B cell (primary cell): ENCODE measurements at regions not wholly inside any gene's neighbourhood (a gene's known extent, or its start where the extent isn't known, plus 50 kb on each side); places are given as distances from the start of the nearest gene placed in this dataset.

Experiments
- CTCF ChIP-seq: fragments of 200-600 bp; IDR thresholded peaks from one replicate; pipeline ENCODE4 v1.8.0; 2022; ENCODE audit warnings: antibody characterized with exemption, mild to moderate bottlenecking
- EZH2 ChIP-seq: IDR thresholded peaks from 2 replicates; pipeline ENCODE4 v1.6.1; 2012; ENCODE audit warnings: borderline replicate concordance, low read depth, mild to moderate bottlenecking, moderate library complexity, low read length; ENCODE audit not compliant: insufficient read depth, poor library complexity, severe bottlenecking

- TF ChIP-seq CTCF (no peak), EZH2 (no peak)
Measured at GRCh38 chr5:28707706-28708105, 1669.3 kb upstream of the CDH9 start.
